Muscle layer of colon (tissue), 2 donors: ENCODE measurements at regions not wholly inside any gene's neighbourhood (a gene's known extent, or its start where the extent isn't known, plus 50 kb on each side); places are given as distances from the start of the nearest gene placed in this dataset.

Experiments used
- H3K27ac ChIP-seq: one replicate; pipeline ENCODE4 v1.7.0; 2013; ENCODE audit warnings: low read depth, mild to moderate bottlenecking, low read length, moderate library complexity
- H3K27me3 ChIP-seq, 2 donors: one replicate each; pipeline ENCODE4 v1.7.0; 2013; ENCODE audit warnings: low read length in 2 of 2, mild to moderate bottlenecking in 2 of 2; ENCODE audit not compliant: insufficient read depth in 2 of 2, control insufficient read depth in 1 of 2
- H3K36me3 ChIP-seq: one replicate; pipeline ENCODE4 v1.7.0; 2013; ENCODE audit warnings: mild to moderate bottlenecking, low read length; ENCODE audit not compliant: insufficient read depth
- H3K4me1 ChIP-seq: one replicate; pipeline ENCODE4 v1.7.0; 2013; ENCODE audit warnings: mild to moderate bottlenecking, low read length; ENCODE audit not compliant: insufficient read depth
- H3K4me3 ChIP-seq, 2 donors: one replicate each; pipeline ENCODE4 v1.7.0; 2013; ENCODE audit warnings: low read length in 2 of 2, low read depth in 1 of 2, mild to moderate bottlenecking in 1 of 2, moderate library complexity in 1 of 2
- H3K9ac ChIP-seq: one replicate; pipeline ENCODE4 v1.7.0; 2013; ENCODE audit warnings: low read length
- H3K9me3 ChIP-seq: one replicate; pipeline ENCODE4 v1.7.0; 2013; ENCODE audit warnings: mild to moderate bottlenecking, low read length
- donor health status: abdominal sarcoma.
- donor health status: Adenocarcinoma of cecum.

GRCh38 chr3:22161315-22161714 is 410.3 kb upstream of the ZNF385D start:
- Histone ChIP-seq H3K4me1 (no peaks in the 10 kb centered on the region), H3K9me3 (no peaks in the 10 kb centered on the region), H3K36me3 (no peaks in the 10 kb centered on the region), H3K27me3 (no peaks in the 10 kb centered on the region), H3K9ac (no peak overlapping the region), H3K27ac (no peak overlapping the region), H3K4me3 (no peak overlapping the region)

GRCh38 chr3:22170370-22170769 is 419.4 kb upstream of the ZNF385D start:
- Histone ChIP-seq H3K9ac (no peak overlapping the region), H3K9me3 (no peaks in the 10 kb centered on the region), H3K4me3 (no peak overlapping the region), H3K27ac (no peak overlapping the region), H3K27me3 (no peaks in the 10 kb centered on the region), H3K36me3 (no peaks in the 10 kb centered on the region), H3K4me1 (no peaks in the 10 kb centered on the region)

GRCh38 chr3:22172964-22173363 is 422.0 kb upstream of the ZNF385D start:
- no peak overlapping the region for H3K9ac ChIP-seq
- no peaks in the 10 kb centered on the region for H3K9me3 ChIP-seq
- H3K4me1 ChIP-seq: no peaks in the 10 kb centered on the region
- H3K27me3 ChIP-seq: no peaks in the 10 kb centered on the region
- H3K27ac ChIP-seq: no peak overlapping the region
- no peaks in the 10 kb centered on the region for H3K36me3 ChIP-seq
- no peak overlapping the region for H3K4me3 ChIP-seq

GRCh38 chr3:22175947-22176346 is 424.9 kb upstream of the ZNF385D start:
- H3K27me3 ChIP-seq: no peaks in the 10 kb centered on the region
- no peak overlapping the region for H3K4me3 ChIP-seq
- no peak overlapping the region for H3K9ac ChIP-seq
- no peaks in the 10 kb centered on the region for H3K9me3 ChIP-seq
- no peaks in the 10 kb centered on the region for H3K4me1 ChIP-seq
- H3K27ac ChIP-seq: no peak overlapping the region
- no peaks in the 10 kb centered on the region for H3K36me3 ChIP-seq

GRCh38 chr3:22176911-22177310 is 425.9 kb upstream of the ZNF385D start:
- no peak overlapping the region for H3K9ac ChIP-seq
- no peaks in the 10 kb centered on the region for H3K27me3 ChIP-seq
- no peaks in the 10 kb centered on the region for H3K4me1 ChIP-seq
- H3K9me3 ChIP-seq: no peaks in the 10 kb centered on the region
- no peaks in the 10 kb centered on the region for H3K36me3 ChIP-seq
- no peak overlapping the region for H3K4me3 ChIP-seq
- H3K27ac ChIP-seq: no peak overlapping the region

GRCh38 chr3:22189616-22190015 is 438.6 kb upstream of the ZNF385D start:
- Histone ChIP-seq H3K9ac (no peak overlapping the region), H3K4me1 (no peaks in the 10 kb centered on the region), H3K27ac (no peak overlapping the region), H3K27me3 (no peaks in the 10 kb centered on the region), H3K4me3 (no peak overlapping the region), H3K36me3 (no peaks in the 10 kb centered on the region), H3K9me3 (no peaks in the 10 kb centered on the region)

GRCh38 chr3:22199095-22199494 is 448.1 kb upstream of the ZNF385D start:
- Histone ChIP-seq H3K4me1 (no peaks in the 10 kb centered on the region), H3K27ac (no peak overlapping the region)

GRCh38 chr3:22208844-22209243 is 457.8 kb upstream of the ZNF385D start:
- Histone ChIP-seq H3K27me3 (no peaks in the 10 kb centered on the region), H3K4me1 (no peaks in the 10 kb centered on the region), H3K9me3 (no peaks in the 10 kb centered on the region), H3K4me3 (no peak overlapping the region), H3K36me3 (no peaks in the 10 kb centered on the region), H3K9ac (no peak overlapping the region), H3K27ac (no peak overlapping the region)

More at GRCh38 chr3:22199095-22199494, 448.1 kb upstream of the ZNF385D start:
- no peaks in the 10 kb centered on the region for H3K36me3 ChIP-seq
- no peak overlapping the region for H3K9ac ChIP-seq
- no peak overlapping the region for H3K4me3 ChIP-seq
- H3K9me3 ChIP-seq: no peaks in the 10 kb centered on the region
- no peaks in the 10 kb centered on the region for H3K27me3 ChIP-seq

- Histone ChIP-seq H3K9ac (no peak overlapping the region), H3K27ac (no peak overlapping the region), H3K27me3 (no peaks in the 10 kb centered on the region), H3K9me3 (no peaks in the 10 kb centered on the region), H3K4me3 (no peak overlapping the region), H3K36me3 (no peaks in the 10 kb centered on the region), H3K4me1 (no peaks in the 10 kb centered on the region)
Measured at GRCh38 chr3:22209578-22209977, 458.6 kb upstream of the ZNF385D start.

- Histone ChIP-seq H3K4me3 (no peak overlapping the region), H3K4me1 (no peaks in the 10 kb centered on the region), H3K27me3 (no peaks in the 10 kb centered on the region), H3K9me3 (no peaks in the 10 kb centered on the region), H3K27ac (no peak overlapping the region), H3K9ac (no peak overlapping the region), H3K36me3 (no peaks in the 10 kb centered on the region)
Measured at GRCh38 chr3:22210693-22211092, 459.7 kb upstream of the ZNF385D start.

GRCh38 chr3:22216601-22217000 is 465.6 kb upstream of the ZNF385D start:
- Histone ChIP-seq H3K4me3 (no peak overlapping the region), H3K27ac (no peak overlapping the region), H3K4me1 (no peaks in the 10 kb centered on the region), H3K9me3 (no peaks in the 10 kb centered on the region), H3K27me3 (no peaks in the 10 kb centered on the region), H3K9ac (no peak overlapping the region), H3K36me3 (no peaks in the 10 kb centered on the region)

GRCh38 chr3:22225161-22225560 is 474.2 kb upstream of the ZNF385D start:
- Histone ChIP-seq H3K9me3 (no peaks in the 10 kb centered on the region), H3K36me3 (no peaks in the 10 kb centered on the region), H3K4me3 (no peak overlapping the region), H3K27me3 (no peaks in the 10 kb centered on the region), H3K9ac (no peak overlapping the region), H3K27ac (no peak overlapping the region), H3K4me1 (no peaks in the 10 kb centered on the region)
